Progenitor cell of endocrine pancreas (in vitro differentiated cells): ENCODE measurements at regions not wholly inside any gene's neighbourhood (a gene's known extent, or its start where the extent isn't known, plus 50 kb on each side); places are given as distances from the start of the nearest gene placed in this dataset.
"Not testable (repeated sequence)": the region's sequence is repeated elsewhere in the genome, so short reads cannot be mapped to it uniquely, and the experiment has no call there.

Experiments
- DNase-seq: peaks from one replicate; pipeline ENCODE4 v3.0.0; 2021; ENCODE audit warnings: low spot score; ENCODE audit not compliant: unreplicated experiment
- H3K27ac Mint-ChIP-seq: 2 replicates; pipeline ENCODE4 v1.8.0; 2021; ENCODE audit warnings: mild to moderate bottlenecking, moderate library complexity, mixed read lengths
- H3K27me3 Mint-ChIP-seq: 2 replicates; pipeline ENCODE4 v1.8.0; 2021; ENCODE audit warnings: mixed read lengths
- H3K36me3 Mint-ChIP-seq: 2 replicates; pipeline ENCODE4 v1.8.0; 2022; ENCODE audit warnings: mixed read lengths; ENCODE audit not compliant: insufficient read depth
- H3K4me1 Mint-ChIP-seq: 2 replicates; pipeline ENCODE4 v1.8.0; 2021; ENCODE audit warnings: low read depth, mixed read lengths
- H3K4me3 Mint-ChIP-seq: 2 replicates; pipeline ENCODE4 v1.8.0; 2021; ENCODE audit warnings: low read depth, mild to moderate bottlenecking, moderate library complexity, mixed read lengths
- H3K9me3 Mint-ChIP-seq: 2 replicates; pipeline ENCODE4 v1.8.0; 2021; ENCODE audit warnings: low read depth, mixed read lengths
- CTCF ChIP-seq: fragments of 200-600 bp; sonication (generic); IDR thresholded peaks from one replicate; pipeline ENCODE4 v1.5.0; 2021; ENCODE audit warnings: antibody characterized with exemption, mild to moderate bottlenecking; ENCODE audit not compliant: unreplicated experiment

GRCh38 chr9:135188681-135189151 is 101.2 kb downstream of the OLFM1 start:
- H3K4me3 Mint-ChIP-seq, result no peak overlapping the region
- H3K27me3 Mint-ChIP-seq, result peaks cover 47% of the 10 kb centered on the region
- no peak for DNase-seq
- no peak for TF ChIP-seq CTCF
- H3K27ac Mint-ChIP-seq, result no peak overlapping the region
- H3K4me1 Mint-ChIP-seq, result no peaks in the 10 kb centered on the region
- H3K9me3 Mint-ChIP-seq, result no peaks in the 10 kb centered on the region
- H3K36me3 Mint-ChIP-seq, result no peaks in the 10 kb centered on the region

- H3K4me3 Mint-ChIP-seq, result no peak overlapping the region
- no peaks in the 10 kb centered on the region for H3K4me1 Mint-ChIP-seq
- H3K36me3 Mint-ChIP-seq, result no peaks in the 10 kb centered on the region
- no peaks in the 10 kb centered on the region for H3K9me3 Mint-ChIP-seq
- peaks cover 45% of the 10 kb centered on the region for H3K27me3 Mint-ChIP-seq
- TF ChIP-seq CTCF, result no peak
- H3K27ac Mint-ChIP-seq, result no peak overlapping the region
- DNase-seq, result no peak
Measured at GRCh38 chr9:135189497-135189896, 102.0 kb downstream of the OLFM1 start.

- Mint-ChIP-seq H3K9me3 (no peaks in the 10 kb centered on the region), H3K27ac (no peak overlapping the region), H3K36me3 (no peaks in the 10 kb centered on the region), H3K4me1 (no peaks in the 10 kb centered on the region), H3K27me3 (peaks cover 42% of the 10 kb centered on the region), H3K4me3 (no peak overlapping the region)
- TF ChIP-seq CTCF, result no peak
- no peak for DNase-seq
Measured at GRCh38 chr9:135190789-135191577, 103.5 kb downstream of the OLFM1 start.

GRCh38 chr9:135192686-135193085 is 105.2 kb downstream of the OLFM1 start:
- H3K27ac Mint-ChIP-seq, result no peak overlapping the region
- H3K9me3 Mint-ChIP-seq, result no peaks in the 10 kb centered on the region
- H3K4me3 Mint-ChIP-seq, result no peak overlapping the region
- H3K36me3 Mint-ChIP-seq, result no peaks in the 10 kb centered on the region
- TF ChIP-seq CTCF, result no peak
- peaks cover 37% of the 10 kb centered on the region for H3K27me3 Mint-ChIP-seq
- no peaks in the 10 kb centered on the region for H3K4me1 Mint-ChIP-seq
- DNase-seq, result no peak

GRCh38 chr9:135195975-135196374 is 108.5 kb downstream of the OLFM1 start:
- not testable (repeated sequence) for H3K27ac Mint-ChIP-seq, DNase-seq, H3K9me3 Mint-ChIP-seq, H3K4me1 Mint-ChIP-seq, H3K4me3 Mint-ChIP-seq, H3K36me3 Mint-ChIP-seq
- H3K27me3 Mint-ChIP-seq, result peaks cover 44% of the 10 kb centered on the region

GRCh38 chr9:135196474-135196873 is 109.0 kb downstream of the OLFM1 start:
- DNase-seq, result no peak
- peaks cover 46% of the 10 kb centered on the region for H3K27me3 Mint-ChIP-seq
- H3K27ac Mint-ChIP-seq, result no peak overlapping the region

More at GRCh38 chr9:135196474-135196873, 109.0 kb downstream of the OLFM1 start:
- TF ChIP-seq CTCF, result no peak
- H3K9me3 Mint-ChIP-seq, result no peaks in the 10 kb centered on the region
- H3K4me1 Mint-ChIP-seq, result no peaks in the 10 kb centered on the region
- H3K4me3 Mint-ChIP-seq, result no peak overlapping the region
- no peaks in the 10 kb centered on the region for H3K36me3 Mint-ChIP-seq
